Fibroblast of skin of right quadriceps (primary cell): ENCODE measurements at regions not wholly inside any gene's neighbourhood (a gene's known extent, or its start where the extent isn't known, plus 50 kb on each side); places are given as distances from the start of the nearest gene placed in this dataset.
"Not testable (repeated sequence)": the region's sequence is repeated elsewhere in the genome, so short reads cannot be mapped to it uniquely, and the experiment has no call there.

ENCODE experiments used
- DNase-seq: peaks from one replicate; pipeline ENCODE4 v3.0.0-alpha.2; 2013

DNA sequence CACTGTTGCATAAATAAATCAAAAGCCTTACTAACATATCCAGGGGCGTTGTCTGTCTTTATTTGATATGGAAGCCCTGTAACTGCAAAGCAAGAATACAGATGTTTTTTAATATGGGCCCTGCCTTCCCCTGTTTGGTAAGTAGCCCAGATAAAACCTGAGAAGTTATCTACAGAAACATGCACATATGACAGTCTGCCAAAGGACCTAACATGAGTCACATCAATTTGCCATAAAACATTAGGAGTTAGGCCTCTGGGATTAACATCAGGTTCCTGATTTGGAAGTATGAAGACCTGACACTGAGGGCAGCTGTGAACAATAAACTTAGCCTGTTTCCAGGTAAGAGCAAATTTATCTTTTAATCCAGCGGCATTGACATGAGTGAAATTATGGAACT lies 1588.8 kb downstream of the REEP3 start:
- no peak for DNase-seq

DNA sequence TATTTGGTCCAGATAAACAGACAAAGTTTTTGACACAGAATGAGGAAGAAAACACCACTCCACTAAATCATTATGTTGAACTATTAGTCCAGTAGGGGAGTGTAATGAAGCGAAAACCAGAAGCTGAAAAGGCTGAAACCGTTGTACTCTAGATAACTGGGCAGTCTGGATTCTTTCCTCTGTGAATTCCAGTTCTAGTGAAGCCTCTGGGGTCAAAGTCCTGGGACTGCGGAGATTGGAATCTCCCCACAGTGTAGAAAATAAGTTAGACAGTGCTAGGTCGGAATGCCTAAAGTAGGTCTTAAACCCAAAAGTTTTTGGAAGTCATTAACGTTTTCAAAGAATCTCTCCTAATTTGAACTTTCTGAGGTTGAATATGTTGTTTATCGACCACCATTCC lies 1589.9 kb downstream of the REEP3 start:
- not testable (repeated sequence) for DNase-seq

DNA sequence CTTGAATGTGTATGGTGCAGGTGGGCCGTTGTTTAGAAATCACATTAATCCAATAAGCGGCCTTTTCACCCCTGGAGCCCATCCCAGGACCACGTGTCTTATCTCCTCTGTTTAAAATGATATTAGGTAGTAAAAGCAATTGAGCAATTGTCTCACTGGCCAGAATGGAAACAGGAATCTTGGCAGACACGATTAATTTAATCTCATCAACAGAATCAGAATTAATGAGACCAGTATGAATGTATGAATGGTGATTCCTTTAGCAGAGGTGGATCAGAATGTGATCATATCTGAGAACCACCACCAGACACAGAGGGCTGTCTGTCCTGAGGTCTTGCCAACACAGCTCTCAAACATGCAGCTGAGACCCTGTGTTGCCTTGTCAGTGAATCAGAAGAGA lies 1591.4 kb downstream of the REEP3 start:
- DNase-seq = no peak

DNA sequence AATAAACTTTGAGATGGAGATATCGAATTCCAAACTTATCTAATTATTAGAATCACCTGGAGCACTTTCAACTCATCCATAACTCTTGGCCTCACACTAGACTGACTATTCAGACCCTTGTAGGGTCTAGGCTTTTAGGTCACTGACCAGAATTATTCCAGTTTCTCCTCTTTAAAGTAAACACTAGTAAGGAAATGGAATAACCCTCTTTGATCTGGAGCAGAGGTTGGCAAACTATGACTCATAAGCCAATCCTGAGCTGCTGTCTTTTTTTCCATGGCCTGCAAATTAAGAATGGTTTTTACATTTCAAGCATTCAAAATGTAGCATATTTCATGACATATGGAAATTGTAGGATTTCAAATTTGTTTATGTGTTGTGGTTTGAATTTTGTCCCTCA lies 1601.9 kb downstream of the REEP3 start:
- no peak for DNase-seq

DNA sequence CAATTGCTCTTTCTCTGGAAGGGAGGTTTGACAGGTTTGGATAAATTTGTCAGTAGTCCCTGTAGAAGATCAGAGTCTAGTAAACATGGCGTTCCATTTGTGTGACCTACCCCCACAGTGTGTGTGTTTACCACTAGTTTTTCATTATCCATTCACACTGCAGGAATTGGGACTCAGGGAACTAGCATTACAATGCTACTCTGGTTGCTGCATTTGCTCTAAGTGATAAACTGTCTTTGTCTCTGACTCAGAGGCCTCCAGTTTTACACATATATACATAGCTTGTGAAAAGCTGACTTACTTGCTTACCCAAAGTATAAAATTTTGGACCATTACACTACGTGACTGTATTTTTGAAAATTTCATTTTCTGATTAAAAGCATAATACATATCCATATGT lies 1604.0 kb downstream of the REEP3 start:
- DNase-seq = no peak

DNA sequence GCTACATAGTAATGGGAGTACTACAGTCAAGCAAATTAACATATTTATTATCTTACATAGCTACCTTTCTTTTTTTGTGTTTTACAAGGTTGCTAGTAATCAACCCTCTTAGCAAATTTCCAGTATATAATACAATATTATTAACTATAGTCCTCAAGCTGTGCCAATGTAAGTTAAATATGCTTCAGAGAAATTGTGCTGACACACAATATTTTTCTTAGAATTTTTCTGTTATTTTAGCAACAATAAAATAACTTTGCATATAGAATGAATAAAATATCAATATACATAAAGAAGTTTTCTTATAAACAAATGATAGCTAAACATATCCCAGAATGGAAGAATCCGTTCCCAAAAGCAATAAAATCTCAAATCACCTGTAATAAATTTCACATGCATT lies 1605.1 kb downstream of the REEP3 start:
- no peak for DNase-seq

DNA sequence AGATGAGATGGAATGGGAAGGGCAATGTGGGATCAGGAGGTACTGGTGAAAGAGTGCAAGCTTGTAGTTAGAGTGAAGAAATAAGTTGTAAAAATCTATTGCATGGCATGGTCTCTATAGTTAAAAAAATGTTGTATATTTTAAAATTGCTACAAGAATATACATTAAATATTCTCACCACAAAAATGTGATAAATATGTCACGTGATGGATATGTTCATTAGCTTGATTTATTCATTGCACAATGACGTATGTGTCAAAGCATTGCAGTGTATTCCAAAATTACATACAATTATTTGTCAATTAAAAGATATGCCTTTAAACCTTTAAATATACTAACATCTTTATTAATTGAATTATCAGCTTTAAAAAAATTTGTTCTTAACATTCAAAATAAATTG lies 1607.1 kb downstream of the REEP3 start:
- DNase-seq = no peak

DNA sequence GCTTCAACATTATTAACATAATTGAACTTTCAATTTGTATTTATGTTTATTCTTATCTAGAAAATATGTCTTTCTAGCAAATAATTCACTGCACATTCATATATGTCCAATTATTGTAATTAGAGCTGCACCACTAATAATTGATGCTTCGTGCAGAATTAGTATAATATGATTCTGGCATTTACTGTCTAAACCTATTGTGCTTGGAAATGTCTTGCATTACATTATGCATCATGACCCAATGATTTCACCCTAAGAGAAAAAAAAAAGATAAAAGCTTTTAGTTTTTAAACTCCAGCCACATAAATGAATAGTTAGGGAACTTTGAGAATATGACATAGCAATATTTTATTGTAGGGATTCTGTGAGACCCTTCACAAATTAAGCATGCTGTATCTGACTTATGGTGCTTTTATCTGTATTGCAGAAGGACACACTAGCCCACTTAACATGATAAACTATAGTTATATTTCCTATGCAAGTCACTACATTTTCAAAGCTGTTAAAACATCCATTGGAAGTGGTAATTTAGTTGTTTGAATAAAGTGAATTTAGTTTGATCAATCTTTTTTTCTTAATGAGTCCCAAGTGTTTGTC lies 1609.1 kb downstream of the REEP3 start:
- no peak for DNase-seq

DNA sequence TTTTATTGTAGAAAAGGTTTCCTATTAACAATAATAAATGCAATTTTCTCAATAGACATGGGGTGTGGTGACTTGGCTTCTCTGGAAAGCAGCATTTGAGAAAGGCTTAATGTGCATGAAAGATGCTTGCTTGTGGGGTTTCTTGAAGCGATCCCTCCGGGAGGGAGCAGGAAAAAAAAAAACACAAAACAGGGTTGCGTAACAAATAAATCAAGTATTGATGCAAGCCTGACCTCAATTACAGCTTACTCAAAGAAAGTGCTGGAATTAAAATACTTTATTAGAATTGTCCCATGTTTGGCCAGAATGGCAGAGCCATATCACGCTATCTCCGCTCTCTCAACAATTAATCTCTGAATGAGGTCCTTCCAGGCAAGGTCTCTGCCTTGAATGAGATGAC lies 1612.5 kb downstream of the REEP3 start:
- no peak for DNase-seq

DNA sequence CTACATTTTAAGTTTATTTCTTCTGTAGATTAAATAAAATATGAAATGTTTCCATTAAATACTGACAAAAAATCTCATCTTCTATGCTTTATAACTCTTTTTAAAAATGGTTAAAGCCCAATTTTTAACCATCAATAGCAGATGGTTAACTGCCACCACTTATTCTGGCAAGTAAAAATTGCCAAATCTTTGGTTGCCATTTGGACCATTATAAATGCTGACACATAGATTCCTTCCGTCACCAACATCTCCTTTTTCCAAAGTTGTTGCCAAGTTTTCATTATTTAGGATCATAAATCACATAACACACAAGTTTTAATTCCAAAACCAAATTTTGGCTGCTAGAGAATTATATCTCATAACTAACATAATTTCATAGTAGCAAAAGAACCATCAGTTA lies 1614.3 kb downstream of the REEP3 start:
- no peak for DNase-seq

DNA sequence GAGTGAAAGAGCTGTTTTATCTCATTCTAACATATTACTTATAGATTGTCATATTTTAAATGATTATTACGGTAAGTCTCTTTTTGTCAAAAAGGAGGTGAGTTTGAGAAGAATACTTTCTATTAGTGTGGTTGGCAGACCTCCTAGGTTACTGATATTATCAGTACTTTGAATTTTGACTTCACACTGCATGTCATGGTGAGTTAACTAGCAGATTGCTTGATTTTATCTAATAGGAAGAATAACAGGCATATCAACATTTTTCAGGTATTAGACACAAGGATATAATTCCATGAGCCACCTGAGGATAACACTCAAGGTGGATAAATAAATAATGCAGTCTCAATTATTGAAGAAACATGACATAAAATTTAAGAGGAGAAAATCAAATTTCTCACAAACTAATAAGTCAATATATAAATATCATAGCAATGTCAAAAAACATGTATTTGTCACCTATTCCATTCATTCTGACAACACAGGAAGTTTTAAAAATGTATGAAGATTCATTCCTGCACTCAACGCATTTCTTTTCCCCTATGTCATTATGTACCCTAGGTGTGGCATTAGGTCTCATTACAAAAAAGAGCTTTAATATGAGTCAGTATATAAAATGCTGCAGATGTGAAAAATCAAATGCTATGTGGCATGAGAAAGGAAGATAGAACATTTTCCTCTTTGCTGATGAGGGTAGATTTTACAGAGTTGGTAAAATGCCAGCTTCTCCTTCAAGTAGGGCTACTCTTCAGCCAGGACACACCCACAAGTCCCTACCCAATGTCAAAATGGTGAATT lies 1621.6 kb downstream of the REEP3 start:
- DNase-seq = no peak

DNA sequence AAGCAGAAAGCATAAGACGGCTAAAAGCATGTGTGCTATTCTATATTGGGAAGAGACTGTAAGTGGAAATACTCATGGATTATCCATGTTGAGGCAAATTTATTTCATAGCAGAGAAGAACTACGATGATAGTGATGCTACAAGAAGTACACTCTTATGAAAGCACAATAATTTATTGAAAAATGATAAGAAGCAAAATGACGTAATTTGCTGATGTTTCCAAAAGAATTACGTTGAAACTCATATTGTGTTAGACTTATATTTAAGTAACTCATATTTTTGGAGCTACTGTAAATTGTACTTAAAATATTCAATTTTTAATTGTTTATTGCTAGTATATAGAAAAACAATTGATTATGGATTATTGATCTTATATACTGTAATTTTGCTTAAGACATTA lies 1622.5 kb downstream of the REEP3 start:
- no peak for DNase-seq

DNA sequence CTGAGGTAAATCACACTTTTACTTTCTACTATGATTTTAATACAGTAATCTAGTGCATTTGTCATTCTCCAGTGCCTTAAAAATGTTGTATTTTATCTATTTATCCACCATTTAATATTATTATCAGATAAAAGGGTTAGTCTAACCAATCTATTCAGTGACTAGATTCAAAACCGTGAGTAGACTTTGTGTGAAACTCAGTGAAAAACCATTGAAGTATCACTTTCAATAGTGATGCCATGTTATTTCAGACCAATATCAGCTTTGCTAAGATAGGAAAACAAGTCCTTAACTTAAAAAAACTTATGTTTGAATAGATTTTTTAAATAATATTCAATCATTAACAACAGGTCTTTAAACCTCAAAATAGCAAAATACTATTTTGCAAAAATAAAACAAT lies 1628.7 kb downstream of the REEP3 start:
- no peak for DNase-seq

DNA sequence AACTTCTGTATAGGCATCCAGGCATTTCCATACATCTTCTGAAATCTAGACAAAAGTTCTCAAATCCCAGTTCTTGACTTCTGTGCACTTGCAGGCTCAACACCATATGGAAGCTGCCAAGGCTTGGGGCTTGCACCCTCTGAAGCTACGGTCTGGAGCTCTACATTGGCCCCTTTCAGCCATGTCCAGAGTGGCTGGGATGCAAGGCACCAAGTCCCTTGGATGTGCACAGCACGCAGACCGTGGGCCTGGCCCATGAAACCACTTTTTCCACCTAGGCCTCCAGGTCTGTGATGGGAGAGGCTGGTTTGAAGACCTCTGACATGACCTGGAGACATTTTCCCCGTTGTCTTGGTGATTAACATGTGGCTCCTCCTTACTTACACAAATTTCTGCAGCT lies 1645.1 kb downstream of the REEP3 start:
- DNase-seq = no peak

DNA sequence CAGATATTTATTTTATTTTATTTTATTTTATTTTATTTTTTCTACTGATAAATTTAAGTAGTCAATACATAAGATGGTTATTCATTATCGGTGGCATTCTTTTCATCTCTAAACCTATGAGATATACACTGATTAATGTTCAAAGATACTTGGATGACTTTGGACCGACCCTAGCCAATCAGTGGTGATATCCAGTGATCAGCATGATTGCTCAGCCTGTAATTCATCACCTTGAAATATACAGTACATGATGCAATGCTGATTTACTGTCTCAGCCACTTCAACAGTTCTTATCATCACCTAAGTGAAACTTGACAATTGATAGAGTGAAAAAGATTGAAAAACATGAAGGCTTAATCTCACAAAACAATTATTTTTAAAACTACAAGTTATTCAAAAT lies 1651.0 kb downstream of the REEP3 start:
- DNase-seq = no peak

DNA sequence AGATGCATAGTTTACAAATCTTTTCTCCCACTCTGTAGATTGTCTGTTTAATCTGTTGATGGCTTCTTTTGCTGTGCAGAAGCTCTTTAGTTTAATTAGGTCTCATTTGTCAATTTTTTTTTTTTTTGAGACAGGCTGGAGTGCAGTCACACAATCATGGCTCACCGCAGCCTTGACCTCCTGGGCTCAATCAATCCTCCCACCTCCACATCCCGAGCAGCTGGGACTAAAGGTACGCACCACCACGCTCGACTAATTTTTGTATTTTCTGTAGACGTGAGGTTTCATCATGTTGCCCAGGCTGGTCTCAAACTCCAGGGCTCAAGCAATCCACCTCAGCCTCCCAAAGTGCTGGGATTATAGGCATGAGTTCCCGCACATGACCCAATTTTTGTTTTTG lies 1655.8 kb downstream of the REEP3 start:
- DNase-seq = no peak

DNA sequence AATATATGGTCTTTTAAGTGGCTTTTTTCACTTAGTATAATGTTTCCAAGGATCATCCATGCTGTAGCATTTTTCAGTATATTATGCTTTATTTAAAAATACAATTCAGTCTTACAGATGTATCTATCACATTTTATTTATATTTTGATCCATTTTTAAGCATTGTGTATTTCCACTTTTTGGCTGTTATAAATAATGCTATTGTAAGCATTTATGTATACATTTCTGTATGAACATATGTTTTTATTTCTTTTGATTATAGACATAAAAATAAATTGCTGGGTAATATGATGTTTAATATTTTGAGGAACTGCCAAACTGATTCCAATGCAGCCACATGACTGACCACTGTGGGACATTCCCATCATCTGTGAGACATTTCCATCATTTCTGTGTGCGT lies 1662.0 kb downstream of the REEP3 start:
- no peak for DNase-seq

DNA sequence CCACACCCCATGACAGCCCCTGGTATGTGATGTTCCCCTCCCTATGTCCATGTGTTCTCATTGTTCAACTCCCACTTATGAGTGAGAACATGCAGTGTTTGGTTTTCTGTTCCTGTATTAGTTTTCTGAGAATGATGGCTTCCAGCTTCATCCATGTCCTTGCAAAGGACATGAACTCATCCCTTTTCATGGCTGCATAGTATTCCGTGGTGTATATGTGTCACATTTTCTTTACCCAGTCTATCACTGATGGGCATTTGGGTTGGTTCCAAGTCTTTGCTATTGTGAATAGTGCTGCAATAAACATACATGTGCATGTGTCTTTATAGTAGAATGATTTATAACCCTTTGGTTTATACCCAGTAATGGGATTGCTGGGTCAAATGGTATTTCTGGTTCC lies 1665.5 kb downstream of the REEP3 start:
- DNase-seq = not testable (repeated sequence)

DNA sequence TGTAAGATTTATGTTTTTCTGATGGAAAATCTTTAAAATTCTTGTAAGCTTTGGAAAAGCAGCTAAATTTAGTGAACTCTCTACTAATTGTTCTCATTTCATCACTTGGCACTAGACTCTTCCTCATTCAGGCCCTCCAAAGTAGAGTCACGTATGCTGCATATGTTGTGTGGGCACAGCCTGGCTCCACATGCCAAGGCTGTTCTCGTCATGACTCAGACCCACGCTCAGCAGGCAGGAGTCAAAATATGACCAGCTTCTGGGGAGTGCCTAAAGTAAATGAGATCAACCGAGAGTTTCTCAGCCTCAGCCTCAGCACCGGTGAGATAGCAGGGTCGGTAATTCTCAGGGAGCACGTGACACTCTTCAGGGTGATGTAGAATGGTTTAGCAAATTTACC lies 1672.9 kb downstream of the REEP3 start:
- DNase-seq = peak; percentile 57

DNA sequence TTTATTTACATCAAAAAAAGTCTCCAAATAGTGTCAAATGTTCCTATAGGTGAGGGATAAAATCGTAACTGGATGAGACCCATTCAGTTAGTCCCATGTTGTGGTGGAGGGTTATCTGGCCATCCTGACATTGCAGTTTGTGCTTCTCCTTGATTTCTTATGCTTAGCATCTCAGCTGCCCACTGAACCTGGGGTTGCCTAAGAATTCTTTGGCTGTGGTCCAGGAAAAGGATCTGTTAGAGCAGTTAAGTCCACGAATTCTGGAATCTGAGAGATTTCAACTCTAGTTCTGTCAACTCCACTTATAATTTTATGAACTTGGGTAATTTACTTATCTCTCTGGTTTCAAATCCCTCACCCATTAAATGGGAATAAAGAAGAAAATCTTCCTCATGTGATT lies 1673.4 kb downstream of the REEP3 start:
- peak; percentile 31 for DNase-seq

DNA sequence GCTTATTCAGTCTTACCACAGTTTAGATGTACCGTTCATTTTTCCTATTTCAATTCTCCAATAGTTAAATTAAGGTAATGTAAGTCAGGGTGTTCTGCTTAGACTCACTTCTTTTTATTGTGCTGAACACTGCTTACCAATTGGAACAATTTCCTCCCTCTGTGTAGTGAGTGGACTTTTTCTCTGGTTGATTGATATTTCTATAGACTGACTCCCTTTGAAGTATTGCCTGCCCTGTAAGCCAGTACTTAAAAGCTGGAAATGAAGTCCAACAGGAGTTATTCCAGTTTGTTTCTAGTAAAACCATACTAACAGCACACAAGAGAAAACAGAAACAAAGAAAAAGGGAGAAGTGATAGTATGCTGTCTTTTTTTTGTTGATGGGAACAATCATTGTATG lies 1674.9 kb downstream of the REEP3 start:
- no peak for DNase-seq

DNA sequence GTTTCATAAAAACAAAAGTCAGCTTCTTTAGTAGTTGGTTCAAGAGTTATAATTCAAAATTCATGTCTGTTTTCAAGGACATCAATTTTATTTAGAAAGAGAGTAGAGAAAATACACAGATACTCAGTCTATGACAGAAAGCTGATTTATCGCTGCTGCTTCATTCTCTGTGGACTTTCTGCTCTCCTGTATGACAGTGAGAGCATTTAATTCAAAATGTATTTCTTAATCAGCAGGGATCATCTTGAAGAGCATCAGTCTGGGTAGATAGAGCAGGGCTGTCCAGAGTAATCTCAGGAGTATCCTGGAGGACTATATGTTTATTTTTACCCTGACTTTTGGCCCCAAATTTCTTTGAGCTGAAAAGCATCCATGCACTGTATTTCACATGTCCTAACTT lies 1676.7 kb downstream of the REEP3 start:
- DNase-seq = no peak

DNA sequence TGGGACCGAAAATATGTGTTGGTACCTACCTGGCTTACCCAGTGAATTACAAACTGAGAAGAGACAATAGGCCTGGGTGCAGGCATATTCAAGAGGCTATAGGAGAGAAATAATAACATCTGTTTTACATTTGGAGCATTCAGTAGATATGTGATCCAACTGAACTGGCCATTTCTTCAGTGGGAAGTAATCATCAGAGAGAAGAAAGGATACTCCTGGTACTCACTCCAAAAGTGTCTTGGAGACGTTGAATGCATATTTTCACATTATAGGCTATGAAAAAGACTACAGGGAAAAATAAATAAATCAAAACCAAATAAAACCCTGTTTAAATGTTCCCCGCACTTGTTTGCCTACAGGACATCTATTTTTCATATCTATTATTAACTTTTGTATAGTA lies 1680.3 kb downstream of the REEP3 start:
- DNase-seq = no peak

DNA sequence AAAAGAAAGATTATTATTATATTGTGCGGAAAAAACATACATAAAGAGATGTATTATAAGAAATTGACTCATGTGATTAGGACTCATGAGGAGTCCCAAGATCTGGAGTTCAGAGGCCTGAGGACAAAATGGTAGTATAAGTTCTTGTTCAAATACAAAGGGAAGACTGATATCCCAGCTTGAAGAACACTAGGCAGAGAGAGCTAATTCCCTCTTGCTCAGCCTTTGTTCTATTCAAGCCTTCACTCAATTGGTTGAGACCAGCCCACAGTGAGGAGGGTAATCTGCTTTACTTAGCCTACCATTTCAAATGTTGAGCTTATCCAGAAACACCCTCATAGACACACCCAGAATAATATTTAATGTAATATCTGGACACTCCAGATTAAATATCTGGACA lies 1683.8 kb downstream of the REEP3 start:
- DNase-seq = no peak

DNA sequence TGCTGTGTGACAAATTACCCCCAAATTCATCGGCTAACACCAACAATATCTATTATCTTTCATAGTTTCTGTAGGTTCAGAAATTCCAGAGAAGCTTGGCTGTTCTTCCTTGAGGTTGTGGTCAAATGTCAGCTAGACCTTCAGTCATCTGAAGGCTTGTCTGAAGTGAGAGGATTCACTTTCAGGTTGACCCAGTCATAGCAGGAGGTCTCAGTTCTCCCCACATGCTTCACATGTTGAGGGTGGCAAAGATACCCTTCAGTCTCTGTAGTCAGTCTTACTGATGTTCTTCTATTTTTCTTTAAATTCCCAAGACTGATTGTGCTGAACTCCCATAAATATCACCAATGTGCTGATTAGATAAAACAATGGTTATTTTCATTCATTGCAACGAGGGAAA lies 1692.0 kb downstream of the REEP3 start:
- DNase-seq = no peak
